GM18858 (cell line): ENCODE measurements at regions not wholly inside any gene's neighbourhood (a gene's known extent, or its start where the extent isn't known, plus 50 kb on each side); places are given as distances from the start of the nearest gene placed in this dataset.

Experiments
- ATAC-seq: cut with Tn5 transposase; IDR thresholded peaks from one replicate; pipeline ENCODE4 v1.9.1; 2021; ENCODE audit not compliant: unreplicated experiment

DNA sequence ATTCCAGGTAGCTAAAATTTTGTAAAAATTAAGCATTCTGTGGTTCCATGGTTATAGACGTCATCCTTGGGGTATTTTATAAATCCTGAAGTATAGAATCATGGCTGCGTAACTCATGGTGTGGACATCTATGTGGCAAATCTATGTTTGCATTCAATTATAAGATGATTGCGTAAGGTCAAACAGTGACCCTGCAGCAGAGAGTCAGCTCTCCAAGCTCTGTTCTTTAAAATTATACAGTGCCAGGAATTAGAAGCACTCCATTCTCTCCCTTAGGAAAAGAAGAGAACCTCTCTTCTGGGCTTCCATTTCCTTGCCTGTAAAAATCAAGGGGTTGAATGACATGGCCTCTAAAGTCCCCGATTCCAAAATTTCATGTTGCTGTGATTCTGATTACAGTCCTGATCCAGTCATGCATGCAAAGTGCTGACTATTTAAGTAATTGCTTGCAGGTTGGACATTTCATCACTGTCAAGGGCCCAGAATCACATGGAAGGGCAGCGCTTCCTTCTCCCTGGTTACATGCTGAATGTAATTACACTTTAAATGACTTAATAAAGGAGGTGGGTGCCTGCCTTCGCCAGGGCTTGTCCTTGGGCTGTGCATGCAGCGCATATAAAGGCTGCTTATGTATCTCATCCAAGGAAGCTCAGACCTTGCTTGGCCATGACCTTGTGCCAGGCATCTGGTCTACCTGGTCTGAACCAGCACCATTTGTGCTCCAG, 550.7 kb downstream of the TYW1 start:
- ATAC-seq: no peak

DNA sequence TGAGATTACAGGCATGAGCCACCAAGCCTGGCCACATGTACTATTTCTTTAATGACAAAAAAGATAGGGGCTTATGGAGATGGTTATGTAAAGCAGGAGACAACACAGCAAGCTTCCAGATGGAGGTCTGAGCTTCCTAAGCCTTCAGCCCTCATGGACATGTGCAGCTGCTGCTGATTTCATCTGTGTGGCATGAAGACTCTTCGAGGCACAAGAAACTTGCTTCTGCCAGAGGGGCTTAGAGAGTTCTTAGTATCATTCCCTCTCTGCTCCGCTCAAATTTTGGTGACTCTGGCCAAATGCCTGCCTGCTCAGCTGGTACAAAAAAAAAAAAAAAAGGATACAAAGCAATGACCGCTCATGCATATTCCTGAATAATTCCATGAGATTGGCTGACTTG, 552.5 kb downstream of the TYW1 start:
- no peak for ATAC-seq

DNA sequence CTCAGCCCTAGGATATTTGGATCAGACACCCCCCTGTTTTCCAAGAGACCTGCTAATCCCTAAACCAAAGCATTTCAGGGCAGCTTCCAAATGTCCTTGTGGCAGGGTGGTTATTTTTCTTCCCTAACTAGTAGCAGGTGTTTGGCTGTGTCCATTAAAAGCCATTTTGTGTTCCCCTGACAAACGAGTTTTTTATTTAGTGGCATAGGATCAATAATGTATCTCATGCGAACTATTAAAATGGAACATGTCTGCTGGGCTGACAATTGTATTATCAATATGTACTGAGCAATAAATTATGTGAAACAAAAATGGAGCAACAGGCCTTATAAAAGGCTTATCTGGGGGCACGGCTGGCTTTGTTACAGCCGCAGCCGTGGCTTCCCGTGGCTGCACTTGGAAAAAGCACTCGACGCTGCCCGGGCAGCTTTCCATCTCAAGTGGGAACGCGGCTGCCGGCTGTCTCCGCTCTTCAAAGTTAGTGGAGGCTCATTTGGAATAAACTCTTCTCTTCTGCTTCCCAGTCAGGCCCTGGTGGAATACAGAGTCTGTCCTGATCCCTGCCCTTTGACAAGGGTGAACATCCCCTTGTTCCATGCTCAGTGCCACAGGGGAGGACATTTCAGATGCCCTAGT, 554.3 kb downstream of the TYW1 start:
- no peak for ATAC-seq

GRCh38 chr7:67552738-67553137, 556.1 kb downstream of the TYW1 start:
- ATAC-seq: no peak

GRCh38 chr7:67553378-67553777, 556.7 kb downstream of the TYW1 start:
- ATAC-seq: no peak

DNA sequence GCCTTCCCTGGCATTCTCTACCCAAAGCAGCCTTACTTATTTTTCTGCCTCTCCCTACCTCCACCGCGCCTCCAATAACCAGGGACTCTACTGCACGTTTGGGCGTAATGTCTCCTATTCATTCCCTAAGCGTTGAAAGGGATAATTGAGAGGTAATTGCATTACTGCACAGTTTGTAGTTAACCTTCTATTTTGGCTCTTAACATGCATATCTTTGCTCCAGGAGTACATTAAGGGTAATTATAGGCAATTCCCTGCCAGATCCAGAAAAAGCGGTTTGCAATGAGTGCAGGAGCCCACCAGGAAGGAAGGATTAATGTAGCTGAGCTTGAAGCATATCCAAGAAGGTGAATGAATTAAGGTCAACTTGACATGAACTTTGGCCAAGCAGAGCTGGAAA, 558.4 kb downstream of the TYW1 start:
- ATAC-seq: no peak

GRCh38 chr7:67564959-67565358, 568.3 kb downstream of the TYW1 start:
- ATAC-seq: no peak

DNA sequence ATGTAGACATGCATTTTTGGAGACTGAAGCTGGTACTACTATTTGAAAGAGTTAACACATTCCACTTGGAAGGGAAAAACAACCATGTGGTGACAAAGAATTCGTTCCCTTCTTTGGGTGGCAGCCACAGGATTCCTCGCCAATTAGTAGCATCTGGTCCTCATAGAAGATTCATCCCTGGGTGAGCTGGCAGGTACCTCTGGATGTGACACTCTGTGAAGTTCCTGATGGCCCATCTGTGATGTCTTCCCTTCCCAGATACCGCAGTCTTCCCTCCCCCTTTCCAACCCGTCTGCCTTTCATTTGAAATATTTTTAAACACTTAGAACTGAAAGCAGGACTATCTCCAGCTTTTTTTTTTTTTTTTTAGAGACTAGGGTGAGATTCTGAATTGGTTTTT, 569.5 kb downstream of the TYW1 start:
- no peak for ATAC-seq

- no peak for ATAC-seq
Measured at GRCh38 chr7:67571026-67571545, 574.5 kb downstream of the TYW1 start.

- no peak for ATAC-seq
Measured at GRCh38 chr7:67573639-67574038, 577.0 kb downstream of the TYW1 start.

- no peak for ATAC-seq
Measured at GRCh38 chr7:67588631-67589030, 592.0 kb downstream of the TYW1 start.

- no peak for ATAC-seq
Measured at GRCh38 chr7:67589183-67589582, 592.5 kb downstream of the TYW1 start.

- ATAC-seq: no peak
Measured at GRCh38 chr7:67590649-67591048, 594.0 kb downstream of the TYW1 start.

DNA sequence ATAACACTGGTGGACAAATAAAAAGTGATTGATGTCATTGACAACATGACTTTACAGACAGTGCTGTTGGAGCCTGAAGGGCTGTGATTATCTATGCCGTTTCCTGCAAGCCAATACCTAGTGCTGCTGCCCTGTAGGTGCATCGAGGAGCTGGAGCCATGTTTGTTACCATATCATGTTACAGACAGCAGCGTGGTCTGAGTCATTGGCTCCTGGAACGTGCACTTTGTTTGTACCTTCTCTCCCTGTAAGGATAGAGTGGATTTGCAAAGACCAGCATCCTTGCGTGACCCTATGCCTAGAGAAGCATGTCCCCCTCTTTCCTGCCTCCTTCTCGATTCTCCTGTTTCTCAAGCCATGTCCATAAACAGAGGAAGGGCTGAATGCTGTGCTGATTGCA, 597.2 kb downstream of the TYW1 start:
- ATAC-seq: no peak

- ATAC-seq: no peak
Measured at GRCh38 chr7:67595431-67596180, 599.0 kb downstream of the TYW1 start.

GRCh38 chr7:67597161-67597560, 600.5 kb downstream of the TYW1 start:
- ATAC-seq: no peak

GRCh38 chr7:67598469-67598868, 601.8 kb downstream of the TYW1 start:
- ATAC-seq: no peak

DNA sequence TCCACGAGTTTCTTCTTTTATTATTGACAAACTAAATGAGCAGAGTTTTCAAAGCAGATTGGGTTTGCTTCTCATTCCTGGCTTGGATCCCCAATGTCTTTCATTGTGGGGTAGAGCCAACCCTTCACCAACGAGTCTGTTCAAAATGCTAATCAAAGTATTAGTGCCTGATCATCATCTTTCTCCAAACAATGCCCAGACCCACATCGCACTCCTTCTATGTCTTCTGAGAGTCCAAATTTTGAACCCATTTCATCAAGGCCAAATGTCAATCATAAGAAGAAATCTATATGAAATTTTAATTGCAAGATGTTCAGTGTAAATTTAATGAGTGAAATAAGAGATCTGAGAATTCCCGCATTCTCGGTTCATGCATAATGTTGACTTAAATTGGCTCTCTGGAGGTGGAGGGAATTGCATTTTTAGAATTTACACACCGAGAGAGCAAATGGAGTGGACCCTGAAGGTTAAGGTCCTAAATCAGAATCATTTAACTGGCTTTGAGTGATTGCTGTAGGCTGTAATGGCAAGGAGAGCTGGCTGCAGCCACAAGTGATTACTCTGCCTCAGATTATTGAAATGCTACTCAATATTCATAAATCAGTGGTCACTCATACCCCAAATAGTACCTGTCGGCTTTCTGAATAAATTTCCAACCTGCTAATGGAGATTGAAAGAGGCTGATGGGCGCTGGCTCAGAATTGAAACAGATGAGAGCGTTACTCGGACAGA, 602.9 kb downstream of the TYW1 start:
- ATAC-seq: no peak

GRCh38 chr7:67602246-67602887, 605.7 kb downstream of the TYW1 start:
- no peak for ATAC-seq

DNA sequence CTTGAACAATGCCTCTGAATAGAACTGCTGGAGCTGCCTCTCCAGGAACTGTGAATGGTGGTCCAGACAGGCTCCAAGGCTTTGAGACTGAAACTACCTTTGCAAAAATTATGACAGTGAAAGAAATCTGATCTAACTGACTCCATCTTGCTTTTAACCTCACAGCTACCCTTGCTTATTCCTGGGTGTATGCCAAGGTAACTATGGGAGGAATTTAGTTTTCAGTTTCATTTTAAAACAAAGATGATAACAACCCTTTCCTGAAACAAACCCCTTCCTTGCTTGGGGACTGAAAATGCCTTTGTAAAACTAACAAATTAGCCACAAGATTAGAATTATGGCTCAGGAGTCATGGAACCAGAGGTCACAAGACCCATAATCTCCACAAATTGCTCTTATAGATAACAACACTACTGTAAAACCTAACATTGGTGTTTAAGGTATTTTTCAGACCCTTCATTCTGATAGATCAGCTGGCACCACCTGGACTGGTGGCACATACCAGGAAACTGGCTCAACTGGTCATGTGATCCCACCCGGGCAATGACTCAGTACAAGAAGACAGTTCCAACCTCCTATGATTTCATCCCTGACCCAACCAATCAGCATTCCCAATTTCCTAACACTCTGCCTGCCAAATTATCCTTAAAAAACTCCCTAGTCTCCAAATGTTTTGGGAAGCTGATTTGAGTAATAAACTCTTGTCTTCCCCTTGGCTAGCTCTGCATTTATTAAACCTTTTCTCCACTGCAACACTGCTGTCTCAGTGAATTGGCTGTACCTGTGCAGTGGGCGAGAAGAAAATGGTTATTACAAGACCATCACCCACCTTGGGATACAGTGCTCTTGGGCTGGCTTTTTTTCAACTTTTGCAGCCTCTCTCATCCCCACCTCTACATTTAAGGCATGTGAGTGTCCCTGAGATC, 608.1 kb downstream of the TYW1 start:
- no peak for ATAC-seq
